ENCODE measurements at regions not wholly inside any gene's neighbourhood (a gene's known extent, or its start where the extent isn't known, plus 50 kb on each side); places are given as distances from the start of the nearest gene placed in this dataset.

DNA sequence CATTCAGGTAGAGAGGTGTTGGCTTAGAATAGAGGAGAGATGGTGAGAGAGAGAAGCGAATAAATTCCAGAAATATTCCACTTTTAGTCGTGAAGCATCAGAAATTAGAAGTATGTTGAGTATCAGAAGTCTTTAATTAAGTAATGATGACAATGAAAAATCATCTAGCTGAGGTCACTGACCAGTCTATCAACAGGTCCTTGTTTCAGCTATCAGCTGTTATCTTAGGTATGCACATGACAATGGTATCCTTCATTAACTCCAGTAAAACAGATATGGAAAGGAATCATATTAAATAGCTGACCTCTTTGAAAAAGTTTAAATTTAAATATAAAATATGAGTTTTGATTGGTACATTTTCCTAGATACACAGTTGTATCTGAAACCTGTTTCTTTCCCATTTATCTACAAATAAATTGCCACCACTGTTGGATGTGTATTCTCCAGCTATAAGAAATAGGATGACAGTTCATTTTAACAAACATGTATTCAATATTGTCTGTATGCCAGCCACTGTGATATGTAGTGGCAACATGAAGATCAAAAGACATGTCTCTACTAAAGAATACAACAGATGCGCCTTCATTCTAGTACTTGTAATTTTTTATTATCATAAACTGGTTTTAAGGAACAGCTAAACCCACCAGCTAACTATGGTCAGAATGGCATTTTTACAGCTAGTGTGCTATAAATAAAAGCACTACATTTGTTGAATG lies 424.2 kb upstream of the DCN start:
- Histone ChIP-seq H3K4me1 (no peaks in the 10 kb centered on the region), H3K4me3 (no peak overlapping the region), H3K27me3 (no peaks in the 10 kb centered on the region), H3K9me3 (no peaks in the 10 kb centered on the region), H3K27ac (no peak overlapping the region), H3K36me3 (no peaks in the 10 kb centered on the region)
- no peak for DNase-seq (ENCODE audit: extremely low spot score in 2 of 2)
- TF ChIP-seq, protein P1, sequence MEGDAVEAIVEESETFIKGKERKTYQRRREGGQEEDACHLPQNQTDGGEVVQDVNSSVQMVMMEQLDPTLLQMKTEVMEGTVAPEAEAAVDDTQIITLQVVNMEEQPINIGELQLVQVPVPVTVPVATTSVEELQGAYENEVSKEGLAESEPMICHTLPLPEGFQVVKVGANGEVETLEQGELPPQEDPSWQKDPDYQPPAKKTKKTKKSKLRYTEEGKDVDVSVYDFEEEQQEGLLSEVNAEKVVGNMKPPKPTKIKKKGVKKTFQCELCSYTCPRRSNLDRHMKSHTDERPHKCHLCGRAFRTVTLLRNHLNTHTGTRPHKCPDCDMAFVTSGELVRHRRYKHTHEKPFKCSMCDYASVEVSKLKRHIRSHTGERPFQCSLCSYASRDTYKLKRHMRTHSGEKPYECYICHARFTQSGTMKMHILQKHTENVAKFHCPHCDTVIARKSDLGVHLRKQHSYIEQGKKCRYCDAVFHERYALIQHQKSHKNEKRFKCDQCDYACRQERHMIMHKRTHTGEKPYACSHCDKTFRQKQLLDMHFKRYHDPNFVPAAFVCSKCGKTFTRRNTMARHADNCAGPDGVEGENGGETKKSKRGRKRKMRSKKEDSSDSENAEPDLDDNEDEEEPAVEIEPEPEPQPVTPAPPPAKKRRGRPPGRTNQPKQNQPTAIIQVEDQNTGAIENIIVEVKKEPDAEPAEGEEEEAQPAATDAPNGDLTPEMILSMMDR (IDR thresholded peaks at IDR 0.05) = no peak
- TF ChIP-seq POLR2AphosphoS5 (IDR thresholded peaks at IDR 0.05; ENCODE audit: insufficient read depth in 1 of 2, low read depth in 1 of 2) (no peak), POLR2A (IDR thresholded peaks at IDR 0.05) (no peak)
- intact Hi-C loops (cut with DNase I) = no loop called here

DNA sequence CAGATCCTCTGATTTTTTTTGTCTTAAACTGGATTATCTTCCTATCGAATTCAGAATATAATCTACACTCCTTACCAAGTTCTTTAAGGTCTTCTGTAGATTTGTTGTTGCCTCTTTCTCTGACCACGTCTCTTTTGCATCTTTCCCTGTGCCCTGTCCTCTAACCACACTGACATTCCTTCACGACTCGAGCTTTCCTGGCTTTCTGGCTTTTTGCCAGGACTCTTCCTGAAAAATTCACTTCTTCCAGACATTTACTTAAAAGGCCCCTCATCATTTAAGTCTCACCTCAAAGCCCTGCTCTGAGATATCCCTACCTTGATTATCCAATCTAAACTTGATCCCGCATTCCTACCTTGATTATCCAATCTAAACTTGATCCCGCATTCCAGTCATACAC lies 422.3 kb upstream of the DCN start:
- Histone ChIP-seq H3K9me3 (no peaks in the 10 kb centered on the region), H3K4me3 (no peak overlapping the region), H3K27ac (no peak overlapping the region), H3K27me3 (no peaks in the 10 kb centered on the region), H3K4me1 (no peaks in the 10 kb centered on the region), H3K36me3 (no peaks in the 10 kb centered on the region)
- intact Hi-C loops (cut with DNase I) = no loop called here
- TF ChIP-seq POLR2AphosphoS5 (IDR thresholded peaks at IDR 0.05; ENCODE audit: insufficient read depth in 1 of 2, low read depth in 1 of 2) (no peak), POLR2A (IDR thresholded peaks at IDR 0.05) (no peak)
- TF ChIP-seq, protein P1 (IDR thresholded peaks at IDR 0.05) = no peak
- DNase-seq (ENCODE audit: extremely low spot score in 2 of 2) = no peak

DNA sequence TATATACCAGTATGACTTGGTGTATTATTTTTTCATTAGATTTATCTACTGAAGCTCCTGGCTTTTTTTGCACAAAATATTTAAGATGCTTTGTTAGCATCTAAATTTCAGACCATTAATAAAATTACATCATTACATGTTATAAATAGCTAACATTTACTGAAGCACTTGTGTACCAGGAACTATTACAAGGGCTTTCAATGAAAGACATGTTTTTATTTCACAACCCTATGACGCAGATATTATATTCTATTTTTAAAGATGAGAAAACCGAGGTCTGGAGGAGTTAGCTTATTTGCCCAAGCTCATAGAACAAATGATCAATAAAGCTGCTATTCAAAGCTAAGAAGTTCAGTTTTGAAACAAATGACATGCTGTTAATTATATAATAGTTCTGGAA lies 420.4 kb upstream of the DCN start:
- Histone ChIP-seq H3K4me3 (no peak overlapping the region), H3K4me1 (no peaks in the 10 kb centered on the region), H3K36me3 (no peaks in the 10 kb centered on the region), H3K27me3 (no peaks in the 10 kb centered on the region), H3K27ac (peak overlapping the region; percentile 30), H3K9me3 (no peaks in the 10 kb centered on the region)
- TF ChIP-seq POLR2A (IDR thresholded peaks at IDR 0.05) = no peak
- peak in 1 of 2 donors; percentile 88 for TF ChIP-seq POLR2AphosphoS5 (IDR thresholded peaks at IDR 0.05; ENCODE audit: insufficient read depth in 1 of 2, low read depth in 1 of 2)
- TF ChIP-seq, protein P1 (IDR thresholded peaks at IDR 0.05) = no peak
- intact Hi-C loops (cut with DNase I) = no loop called here
- no peak for DNase-seq (ENCODE audit: extremely low spot score in 2 of 2)

DNA sequence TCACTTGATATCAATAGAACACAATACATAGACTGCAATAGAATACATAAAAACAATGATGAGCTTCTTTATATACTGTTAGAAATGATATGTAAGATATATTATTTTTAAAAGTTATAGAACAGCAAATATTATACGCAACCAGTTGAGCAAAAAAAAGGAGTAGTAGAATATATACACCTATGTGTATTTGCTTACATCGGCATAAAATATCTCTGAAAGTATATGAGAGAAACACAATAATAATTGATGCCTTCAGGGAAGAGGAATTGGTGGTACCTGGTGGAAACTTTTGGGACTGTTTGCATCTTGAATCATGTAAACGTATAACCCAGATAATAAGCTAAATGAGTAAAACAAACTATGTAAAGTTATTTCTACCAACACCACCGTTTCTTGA lies 418.4 kb upstream of the DCN start:
- DNase-seq (ENCODE audit: extremely low spot score in 2 of 2) = no peak
- H3K4me3 ChIP-seq = no peak overlapping the region
- no peaks in the 10 kb centered on the region for H3K9me3 ChIP-seq
- no peaks in the 10 kb centered on the region for H3K4me1 ChIP-seq
- H3K36me3 ChIP-seq = no peaks in the 10 kb centered on the region
- no peaks in the 10 kb centered on the region for H3K27me3 ChIP-seq
- intact Hi-C loops (cut with DNase I) = no loop called here
- H3K27ac ChIP-seq = no peak overlapping the region
- TF ChIP-seq POLR2A (IDR thresholded peaks at IDR 0.05) (no peak), POLR2AphosphoS5 (IDR thresholded peaks at IDR 0.05; ENCODE audit: insufficient read depth in 1 of 2, low read depth in 1 of 2) (no peak)
- TF ChIP-seq, protein P1 (IDR thresholded peaks at IDR 0.05) = no peak

DNA sequence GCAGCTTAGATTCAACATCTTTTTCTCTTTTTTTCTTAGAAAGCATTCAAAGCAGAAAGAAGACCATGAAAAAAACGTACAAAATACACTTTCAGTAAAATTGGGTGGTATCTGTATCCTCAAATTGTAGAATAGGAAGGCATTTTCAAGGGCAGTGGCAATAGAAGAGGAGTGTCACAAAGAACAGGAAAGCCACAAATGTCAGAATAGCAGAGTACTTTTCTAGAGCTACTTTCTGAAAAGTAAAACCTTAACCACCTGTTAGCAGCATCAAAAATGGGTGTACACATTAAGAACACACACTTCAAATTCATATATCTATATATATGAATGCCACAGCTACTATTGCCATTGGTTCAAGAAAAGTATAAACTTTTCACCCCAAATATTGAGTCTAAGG lies 412.1 kb upstream of the DCN start:
- Histone ChIP-seq H3K4me3 (no peak overlapping the region), H3K27me3 (no peaks in the 10 kb centered on the region), H3K36me3 (no peaks in the 10 kb centered on the region), H3K9me3 (no peaks in the 10 kb centered on the region), H3K27ac (no peak overlapping the region), H3K4me1 (no peaks in the 10 kb centered on the region)
- DNase-seq (ENCODE audit: extremely low spot score in 2 of 2) = no peak
- TF ChIP-seq, protein P1 (IDR thresholded peaks at IDR 0.05) = no peak
- TF ChIP-seq POLR2AphosphoS5 (IDR thresholded peaks at IDR 0.05; ENCODE audit: insufficient read depth in 1 of 2, low read depth in 1 of 2) (no peak), POLR2A (IDR thresholded peaks at IDR 0.05) (no peak)
- intact Hi-C loops (cut with DNase I) = no loop called here
